H1 (cell line): ENCODE measurements at regions not wholly inside any gene's neighbourhood (a gene's known extent, or its start where the extent isn't known, plus 50 kb on each side); places are given as distances from the start of the nearest gene placed in this dataset.

Experiments
- HDAC2 ChIP-seq, 2 experiments: fragments of 300-600 bp in 1 of 2; sonication (generic) in 1 of 2; IDR thresholded peaks; 2 replicates each; pipeline ENCODE4 v1.6.1; 2011 to 2012; ENCODE audit warnings: low read depth in 2 of 2, low read length in 2 of 2, mild to moderate bottlenecking in 2 of 2, moderate library complexity in 2 of 2, borderline replicate concordance in 1 of 2, inconsistent platforms in 1 of 2
- MAX ChIP-seq: IDR thresholded peaks from 2 replicates; pipeline ENCODE4 v1.6.1; 2012; ENCODE audit warnings: inconsistent platforms
- POLR2AphosphoS5 ChIP-seq: IDR thresholded peaks from 2 replicates; pipeline ENCODE4 v1.6.1; 2011; ENCODE audit warnings: low read depth, low read length
- TF ChIP-seq, protein P1 (sequence below), 3 experiments: IDR thresholded peaks; 1 replicate in 2 of 3; 2 replicates in 1 of 3; pipeline versions ENCODE4 v1.5.1 to v1.6.1; 2011; ENCODE audit warnings: low read length in 3 of 3, mild to moderate bottlenecking in 3 of 3, inconsistent platforms in 2 of 3, low read depth in 1 of 3, moderate library complexity in 1 of 3; ENCODE audit not compliant: insufficient read depth in 1 of 3; ENCODE audit errors: control extremely low read depth in 1 of 3

GRCh38 chr13:33543631-33544265, 258.2 kb upstream of the STARD13 start:
- TF ChIP-seq, protein P1, sequence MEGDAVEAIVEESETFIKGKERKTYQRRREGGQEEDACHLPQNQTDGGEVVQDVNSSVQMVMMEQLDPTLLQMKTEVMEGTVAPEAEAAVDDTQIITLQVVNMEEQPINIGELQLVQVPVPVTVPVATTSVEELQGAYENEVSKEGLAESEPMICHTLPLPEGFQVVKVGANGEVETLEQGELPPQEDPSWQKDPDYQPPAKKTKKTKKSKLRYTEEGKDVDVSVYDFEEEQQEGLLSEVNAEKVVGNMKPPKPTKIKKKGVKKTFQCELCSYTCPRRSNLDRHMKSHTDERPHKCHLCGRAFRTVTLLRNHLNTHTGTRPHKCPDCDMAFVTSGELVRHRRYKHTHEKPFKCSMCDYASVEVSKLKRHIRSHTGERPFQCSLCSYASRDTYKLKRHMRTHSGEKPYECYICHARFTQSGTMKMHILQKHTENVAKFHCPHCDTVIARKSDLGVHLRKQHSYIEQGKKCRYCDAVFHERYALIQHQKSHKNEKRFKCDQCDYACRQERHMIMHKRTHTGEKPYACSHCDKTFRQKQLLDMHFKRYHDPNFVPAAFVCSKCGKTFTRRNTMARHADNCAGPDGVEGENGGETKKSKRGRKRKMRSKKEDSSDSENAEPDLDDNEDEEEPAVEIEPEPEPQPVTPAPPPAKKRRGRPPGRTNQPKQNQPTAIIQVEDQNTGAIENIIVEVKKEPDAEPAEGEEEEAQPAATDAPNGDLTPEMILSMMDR (IDR thresholded peaks at IDR 0.05; ENCODE audit: control extremely low read depth in 1 of 3, insufficient read depth in 1 of 3, low read depth in 1 of 3, low read length in 3 of 3) = no peak
- no peak for TF ChIP-seq POLR2AphosphoS5
- TF ChIP-seq HDAC2 (IDR thresholded peaks at IDR 0.05; ENCODE audit: borderline replicate concordance in 1 of 2, low read depth in 2 of 2, low read length in 2 of 2) = no peak
- no peak for TF ChIP-seq MAX
